ENCODE measurements at regions not wholly inside any gene's neighbourhood (a gene's known extent, or its start where the extent isn't known, plus 50 kb on each side); places are given as distances from the start of the nearest gene placed in this dataset.

DNA sequence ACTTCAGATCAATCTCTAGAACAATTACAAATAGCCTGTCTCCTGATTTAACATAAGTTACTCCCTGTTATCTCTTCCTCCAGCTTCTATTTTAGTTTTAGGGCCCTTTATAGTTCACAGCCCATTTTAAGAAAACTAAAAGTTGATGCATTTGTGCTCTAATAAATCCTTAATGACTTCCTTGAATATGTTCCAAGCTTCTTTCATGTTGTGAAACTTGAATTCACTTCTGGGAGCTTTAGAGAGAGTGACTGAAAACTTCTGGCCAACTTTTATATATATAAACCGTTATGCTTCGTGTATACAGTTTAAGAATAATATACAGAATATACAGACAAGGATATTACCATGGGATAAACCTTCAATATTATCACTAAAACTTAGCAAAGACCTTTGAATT lies 366.8 kb downstream of the TBC1D4 start (continued):
- TF ChIP-seq, protein P1, sequence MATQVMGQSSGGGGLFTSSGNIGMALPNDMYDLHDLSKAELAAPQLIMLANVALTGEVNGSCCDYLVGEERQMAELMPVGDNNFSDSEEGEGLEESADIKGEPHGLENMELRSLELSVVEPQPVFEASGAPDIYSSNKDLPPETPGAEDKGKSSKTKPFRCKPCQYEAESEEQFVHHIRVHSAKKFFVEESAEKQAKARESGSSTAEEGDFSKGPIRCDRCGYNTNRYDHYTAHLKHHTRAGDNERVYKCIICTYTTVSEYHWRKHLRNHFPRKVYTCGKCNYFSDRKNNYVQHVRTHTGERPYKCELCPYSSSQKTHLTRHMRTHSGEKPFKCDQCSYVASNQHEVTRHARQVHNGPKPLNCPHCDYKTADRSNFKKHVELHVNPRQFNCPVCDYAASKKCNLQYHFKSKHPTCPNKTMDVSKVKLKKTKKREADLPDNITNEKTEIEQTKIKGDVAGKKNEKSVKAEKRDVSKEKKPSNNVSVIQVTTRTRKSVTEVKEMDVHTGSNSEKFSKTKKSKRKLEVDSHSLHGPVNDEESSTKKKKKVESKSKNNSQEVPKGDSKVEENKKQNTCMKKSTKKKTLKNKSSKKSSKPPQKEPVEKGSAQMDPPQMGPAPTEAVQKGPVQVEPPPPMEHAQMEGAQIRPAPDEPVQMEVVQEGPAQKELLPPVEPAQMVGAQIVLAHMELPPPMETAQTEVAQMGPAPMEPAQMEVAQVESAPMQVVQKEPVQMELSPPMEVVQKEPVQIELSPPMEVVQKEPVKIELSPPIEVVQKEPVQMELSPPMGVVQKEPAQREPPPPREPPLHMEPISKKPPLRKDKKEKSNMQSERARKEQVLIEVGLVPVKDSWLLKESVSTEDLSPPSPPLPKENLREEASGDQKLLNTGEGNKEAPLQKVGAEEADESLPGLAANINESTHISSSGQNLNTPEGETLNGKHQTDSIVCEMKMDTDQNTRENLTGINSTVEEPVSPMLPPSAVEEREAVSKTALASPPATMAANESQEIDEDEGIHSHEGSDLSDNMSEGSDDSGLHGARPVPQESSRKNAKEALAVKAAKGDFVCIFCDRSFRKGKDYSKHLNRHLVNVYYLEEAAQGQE (IDR thresholded peaks at IDR 0.05; ENCODE audit: low read depth, low read length), result no peak

DNA sequence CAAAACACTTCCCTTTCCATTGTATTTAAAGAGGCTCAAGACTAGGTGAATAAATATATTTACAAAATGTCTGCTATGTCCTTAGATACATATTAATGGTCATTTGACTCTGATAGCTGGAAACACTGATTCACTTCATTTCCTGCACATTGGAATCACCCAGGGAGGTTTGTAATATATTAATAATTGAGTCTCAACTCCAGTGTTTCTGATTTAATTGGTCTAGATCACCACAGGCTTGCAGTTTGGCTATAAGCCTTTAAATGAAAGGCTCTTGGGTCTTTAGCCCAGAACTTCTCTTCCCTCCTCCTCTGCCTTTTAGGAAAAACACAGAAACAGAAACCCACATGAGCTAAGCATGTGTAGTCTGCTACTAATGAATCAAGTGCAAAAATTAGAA lies 378.0 kb downstream of the TBC1D4 start:
- TF ChIP-seq CTCF (IDR thresholded peaks at IDR 0.05) (no peak), RFX5 (IDR thresholded peaks at IDR 0.05; ENCODE audit: low read length) (no peak), EP300 (IDR thresholded peaks at IDR 0.05; ENCODE audit: borderline replicate concordance in 1 of 2, low read depth in 1 of 2, low read length in 1 of 2) (no peak), EZH2phosphoT487 (IDR thresholded peaks at IDR 0.05; ENCODE audit: borderline replicate concordance, low read depth) (no peak), TAF1 (IDR thresholded peaks at IDR 0.05; ENCODE audit: borderline replicate concordance, low read depth, low read length) (no peak), RCOR1 (IDR thresholded peaks at IDR 0.05; ENCODE audit: low read length) (no peak), YY1 (IDR thresholded peaks at IDR 0.05; ENCODE audit: low read depth) (no peak), RXRA (IDR thresholded peaks at IDR 0.05; ENCODE audit: borderline replicate concordance, low read depth) (no peak), ELF1 (IDR thresholded peaks at IDR 0.05) (no peak), MEF2A (IDR thresholded peaks at IDR 0.05; ENCODE audit: borderline replicate concordance, low read depth) (no peak), GABPA (IDR thresholded peaks at IDR 0.05; ENCODE audit: low read depth) (no peak), TCF12 (IDR thresholded peaks at IDR 0.05) (no peak)
- TF ChIP-seq, protein P1 (IDR thresholded peaks at IDR 0.05; ENCODE audit: low read depth, low read length), result no peak
- no peak overlapping the region for H3K27ac ChIP-seq (ENCODE audit: low read depth in 2 of 2, low read length in 1 of 2)
- no peak overlapping the region for H3K9ac ChIP-seq
- H4K20me1 ChIP-seq (ENCODE audit: insufficient read depth), result no peaks in the 10 kb centered on the region
- H3K4me1 ChIP-seq (ENCODE audit: control insufficient read depth in 1 of 2, insufficient read depth in 2 of 2, low read depth in 1 of 2, low read length in 1 of 2), result no peaks in the 10 kb centered on the region
- no peaks in the 10 kb centered on the region for H3K79me2 ChIP-seq (ENCODE audit: insufficient read depth)
- ChIA-PET CTCF (no interaction called here), POLR2A (no interaction called here)
- DNase-seq, result no peak
- H3K4me2 ChIP-seq, result no peak overlapping the region
- H3K9me2 ChIP-seq, result no peaks in the 10 kb centered on the region
- no peaks in the 10 kb centered on the region for H3F3A ChIP-seq (replicated peaks; ENCODE audit: insufficient read depth)
- H3K36me3 ChIP-seq (replicated peaks in 1 of 2; ENCODE audit: control insufficient read depth in 1 of 2, insufficient read depth in 2 of 2, low read length in 1 of 2), result no peaks in the 10 kb centered on the region
- H3K27me3 ChIP-seq (ENCODE audit: insufficient read depth), result no peaks in the 10 kb centered on the region
- H3K4me3 ChIP-seq (ENCODE audit: low read depth in 2 of 2, low read length in 1 of 2), result no peak overlapping the region
- H3K9me3 ChIP-seq, result no peaks in the 10 kb centered on the region
- no peak overlapping the region for H2AFZ ChIP-seq (ENCODE audit: low read depth)
